ENCODE measurements at regions not wholly inside any gene's neighbourhood (a gene's known extent, or its start where the extent isn't known, plus 50 kb on each side); places are given as distances from the start of the nearest gene placed in this dataset.

DNA sequence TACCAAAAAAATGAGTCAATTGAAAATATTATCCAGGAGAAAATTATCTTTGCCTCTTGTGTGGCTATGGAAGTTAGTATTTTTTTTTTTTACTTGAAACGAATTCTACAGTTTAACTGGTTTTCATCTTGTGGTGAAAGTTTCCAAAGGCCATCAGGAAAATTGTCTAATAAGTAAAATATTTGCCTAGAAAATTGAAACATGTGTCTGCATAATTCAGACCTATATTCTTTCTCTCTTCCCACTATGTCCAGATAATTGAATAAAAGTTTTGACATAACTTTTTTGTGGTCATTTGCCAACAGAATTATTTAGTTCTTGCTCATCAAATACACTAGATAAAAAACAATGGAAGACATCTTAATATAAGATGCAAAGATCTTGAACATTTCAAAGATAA is 321.5 kb upstream of the RPS23 start:
- TF ChIP-seq, protein P1, sequence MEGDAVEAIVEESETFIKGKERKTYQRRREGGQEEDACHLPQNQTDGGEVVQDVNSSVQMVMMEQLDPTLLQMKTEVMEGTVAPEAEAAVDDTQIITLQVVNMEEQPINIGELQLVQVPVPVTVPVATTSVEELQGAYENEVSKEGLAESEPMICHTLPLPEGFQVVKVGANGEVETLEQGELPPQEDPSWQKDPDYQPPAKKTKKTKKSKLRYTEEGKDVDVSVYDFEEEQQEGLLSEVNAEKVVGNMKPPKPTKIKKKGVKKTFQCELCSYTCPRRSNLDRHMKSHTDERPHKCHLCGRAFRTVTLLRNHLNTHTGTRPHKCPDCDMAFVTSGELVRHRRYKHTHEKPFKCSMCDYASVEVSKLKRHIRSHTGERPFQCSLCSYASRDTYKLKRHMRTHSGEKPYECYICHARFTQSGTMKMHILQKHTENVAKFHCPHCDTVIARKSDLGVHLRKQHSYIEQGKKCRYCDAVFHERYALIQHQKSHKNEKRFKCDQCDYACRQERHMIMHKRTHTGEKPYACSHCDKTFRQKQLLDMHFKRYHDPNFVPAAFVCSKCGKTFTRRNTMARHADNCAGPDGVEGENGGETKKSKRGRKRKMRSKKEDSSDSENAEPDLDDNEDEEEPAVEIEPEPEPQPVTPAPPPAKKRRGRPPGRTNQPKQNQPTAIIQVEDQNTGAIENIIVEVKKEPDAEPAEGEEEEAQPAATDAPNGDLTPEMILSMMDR (conservative IDR thresholded peaks at IDR 0.05; ENCODE audit: low read length), result no peak
- TF ChIP-seq EZH2phosphoT487 (IDR thresholded peaks at IDR 0.05; ENCODE audit: borderline replicate concordance, low read depth, low read length), result no peak
